ENCODE measurements at regions not wholly inside any gene's neighbourhood (a gene's known extent, or its start where the extent isn't known, plus 50 kb on each side); places are given as distances from the start of the nearest gene placed in this dataset.

- TF ChIP-seq CTCF (conservative IDR thresholded peaks at IDR 0.05) (no peak), ZFX (IDR thresholded peaks at IDR 0.05) (no peak)
- no peak overlapping the region for H3K27ac ChIP-seq
Observed at GRCh38 chr16:19939553-19939952, 54.9 kb upstream of the GPRC5B start.

GRCh38 chr16:19938536-19938935 is 53.9 kb upstream of the GPRC5B start:
- TF ChIP-seq ZFX (IDR thresholded peaks at IDR 0.05): no peak
- TF ChIP-seq CTCF (conservative IDR thresholded peaks at IDR 0.05): no peak
- no peak overlapping the region for H3K27ac ChIP-seq

GRCh38 chr16:19936441-19936840 is 51.8 kb upstream of the GPRC5B start:
- no peak overlapping the region for H3K27ac ChIP-seq
- TF ChIP-seq ZFX (IDR thresholded peaks at IDR 0.05): no peak
- no peak for TF ChIP-seq CTCF (conservative IDR thresholded peaks at IDR 0.05)

GRCh38 chr16:19935694-19936093 is 51.0 kb upstream of the GPRC5B start:
- H3K27ac ChIP-seq: no peak overlapping the region
- TF ChIP-seq ZFX (IDR thresholded peaks at IDR 0.05) (no peak), CTCF (conservative IDR thresholded peaks at IDR 0.05) (no peak)

All from C4-2B (cell line).